CD4-positive, alpha-beta T cell treated with Interferon gamma for 1 hour (primary cell): ENCODE measurements at regions not wholly inside any gene's neighbourhood (a gene's known extent, or its start where the extent isn't known, plus 50 kb on each side); places are given as distances from the start of the nearest gene placed in this dataset.
"Not testable (repeated sequence)": the region's sequence is repeated elsewhere in the genome, so short reads cannot be mapped to it uniquely, and the experiment has no call there.

Experiments
- DNase-seq: peaks from one replicate; pipeline ENCODE4 v3.0.0-alpha.2; 2020

GRCh38 chr19:14328406-14328805 lies 52.8 kb upstream of the ADGRE5 start:
- DNase-seq: no peak

GRCh38 chr19:14327061-14327460 lies 54.2 kb upstream of the ADGRE5 start:
- not testable (repeated sequence) for DNase-seq

- no peak for DNase-seq
These were observed 55.4 kb upstream of the ADGRE5 start for GRCh38 chr19:14325863-14326262.

GRCh38 chr19:14325134-14325533 lies 56.1 kb upstream of the ADGRE5 start:
- no peak for DNase-seq

- DNase-seq: no peak
These were observed 58.3 kb upstream of the ADGRE5 start for GRCh38 chr19:14322889-14323463.

GRCh38 chr19:14320253-14320652 lies 61.0 kb upstream of the ADGRE5 start:
- no peak for DNase-seq

GRCh38 chr19:14319720-14320119 lies 61.5 kb upstream of the ADGRE5 start:
- not testable (repeated sequence) for DNase-seq

GRCh38 chr19:14318873-14319272 lies 62.4 kb upstream of the ADGRE5 start:
- DNase-seq: no peak

GRCh38 chr19:14317157-14317556 lies 64.1 kb upstream of the ADGRE5 start:
- DNase-seq: no peak

- DNase-seq: no peak
These were observed 65.8 kb upstream of the ADGRE5 start for GRCh38 chr19:14315433-14315832.

- DNase-seq: no peak
These were observed 71.2 kb upstream of the ADGRE5 start for GRCh38 chr19:14310055-14310454.

GRCh38 chr19:14305706-14306105 lies 75.5 kb upstream of the ADGRE5 start:
- DNase-seq: no peak

- no peak for DNase-seq
These were observed 80.1 kb upstream of the ADGRE5 start for GRCh38 chr19:14301150-14301549.

- no peak for DNase-seq
These were observed 80.9 kb upstream of the ADGRE5 start for GRCh38 chr19:14300303-14300702.

GRCh38 chr19:14299224-14299827 lies 81.9 kb upstream of the ADGRE5 start:
- DNase-seq: not testable (repeated sequence)

GRCh38 chr19:14297883-14298576 lies 83.2 kb upstream of the ADGRE5 start:
- not testable (repeated sequence) for DNase-seq

- peak; percentile 7 for DNase-seq
These were observed 86.3 kb upstream of the ADGRE5 start for GRCh38 chr19:14294974-14295373.

GRCh38 chr19:14293816-14294170 lies 87.5 kb upstream of the ADGRE5 start:
- DNase-seq: not testable (repeated sequence)

GRCh38 chr19:14293101-14293815 lies 87.3 kb upstream of the ADGRL1 start:
- not testable (repeated sequence) for DNase-seq

- DNase-seq: not testable (repeated sequence)
These were observed 83.8 kb upstream of the ADGRL1 start for GRCh38 chr19:14289810-14290209.

GRCh38 chr19:14287837-14288236 lies 81.9 kb upstream of the ADGRL1 start:
- not testable (repeated sequence) for DNase-seq

GRCh38 chr19:14286594-14286993 lies 80.6 kb upstream of the ADGRL1 start:
- not testable (repeated sequence) for DNase-seq

- not testable (repeated sequence) for DNase-seq
These were observed 79.8 kb upstream of the ADGRL1 start for GRCh38 chr19:14285726-14286125.
